HEK293T (cell line): ENCODE measurements at regions not wholly inside any gene's neighbourhood (a gene's known extent, or its start where the extent isn't known, plus 50 kb on each side); places are given as distances from the start of the nearest gene placed in this dataset.
"Not testable (repeated sequence)": the region's sequence is repeated elsewhere in the genome, so short reads cannot be mapped to it uniquely, and the experiment has no call there.

ENCODE experiments used
- CTCF ChIA-PET: fragments of 350-600 bp; formaldehyde crosslinking; extraction: SDS; loops from one replicate; lab custom pipeline; 2021; ENCODE audit warnings: antibody characterized with exemption, inconsistent platforms; lab: Yijun Ruan, JAX
- POLR2A ChIA-PET: fragments of 350-600 bp; formaldehyde crosslinking; extraction: SDS; loops from one replicate; lab custom pipeline; 2020; ENCODE audit warnings: antibody characterized with exemption, inconsistent platforms; lab: Yijun Ruan, JAX
- DNase-seq: peaks from one replicate; pipeline ENCODE4 v3.0.0; 2012; ENCODE audit warnings: mixed read lengths; ENCODE audit errors: extremely low spot score
- ARNT ChIP-seq: fragments of 450-650 bp; IDR thresholded peaks from 2 replicates; pipeline ENCODE4 v1.6.1; 2017; ENCODE audit warnings: mild to moderate bottlenecking
- BHLHE40 ChIP-seq: fragments of 450-650 bp; IDR thresholded peaks from 2 replicates; pipeline ENCODE4 v1.6.1; 2016; ENCODE audit warnings: mild to moderate bottlenecking, moderate library complexity, borderline replicate concordance
- CTBP1 ChIP-seq: fragments of 450-650 bp; IDR thresholded peaks from 2 replicates; pipeline ENCODE4 v1.6.1; 2016; ENCODE audit warnings: borderline replicate concordance
- ELF4 ChIP-seq: fragments of 450-650 bp; IDR thresholded peaks from 2 replicates; pipeline ENCODE4 v1.6.1; 2017; ENCODE audit warnings: antibody characterized with exemption
- FOXA1 ChIP-seq: fragments of 450-650 bp; IDR thresholded peaks from 2 replicates; pipeline ENCODE4 v1.6.1; 2016; ENCODE audit warnings: mild to moderate bottlenecking
- FOXK2 ChIP-seq: fragments of 450-650 bp; IDR thresholded peaks from 2 replicates; pipeline ENCODE4 v1.6.1; 2016; ENCODE audit warnings: mild to moderate bottlenecking
- FOXM1 ChIP-seq: fragments of 450-650 bp; IDR thresholded peaks from 2 replicates; pipeline ENCODE4 v1.6.1; 2017; ENCODE audit warnings: mild to moderate bottlenecking, borderline replicate concordance
- HDGF ChIP-seq: fragments of 450-650 bp; IDR thresholded peaks from 2 replicates; pipeline ENCODE4 v1.6.1; 2017; ENCODE audit warnings: antibody characterized with exemption, borderline replicate concordance
- L3MBTL2 ChIP-seq: fragments of 450-650 bp; conservative IDR thresholded peaks from 2 replicates; pipeline ENCODE4 v1.6.1; 2016; ENCODE audit warnings: mild to moderate bottlenecking
- LEF1 ChIP-seq: fragments of 450-650 bp; IDR thresholded peaks from 2 replicates; pipeline ENCODE4 v1.6.1; 2017; ENCODE audit warnings: mild to moderate bottlenecking, borderline replicate concordance
- NFRKB ChIP-seq: fragments of 450-650 bp; IDR thresholded peaks from 2 replicates; pipeline ENCODE4 v1.6.1; 2016; ENCODE audit warnings: mild to moderate bottlenecking, moderate library complexity
- PKNOX1 ChIP-seq: fragments of 450-650 bp; IDR thresholded peaks from 2 replicates; pipeline ENCODE4 v1.6.1; 2016
- SP1 ChIP-seq: fragments of 450-650 bp; IDR thresholded peaks from 2 replicates; pipeline ENCODE4 v1.6.1; 2017
- SUZ12 ChIP-seq: fragments of 450-650 bp; IDR thresholded peaks from 2 replicates; pipeline ENCODE4 v1.6.1; 2016; ENCODE audit warnings: mild to moderate bottlenecking
- TARDBP ChIP-seq: fragments of 450-650 bp; IDR thresholded peaks from 2 replicates; pipeline ENCODE4 v1.6.1; 2016
- ZNF384 ChIP-seq: fragments of 450-650 bp; IDR thresholded peaks from 2 replicates; pipeline ENCODE4 v1.6.1; 2016

- POLR2A ChIA-PET, result no interaction called here
- TF ChIP-seq PKNOX1, result no peak
- no peak for TF ChIP-seq ARNT
- TF ChIP-seq SP1, result no peak
- no peak for TF ChIP-seq FOXK2
- no peak for TF ChIP-seq HDGF
- no peak for TF ChIP-seq FOXA1
- no peak for TF ChIP-seq BHLHE40
- no peak for TF ChIP-seq TARDBP
- no peak for TF ChIP-seq ZNF384
- no peak for DNase-seq
- CTCF ChIA-PET, result no interaction called here
These were observed 269.6 kb downstream of the TEX29 start for GRCh38 chr13:111589992-111590391.

GRCh38 chr13:111590796-111591195, 270.4 kb downstream of the TEX29 start:
- no peak for DNase-seq
- CTCF ChIA-PET, result no interaction called here
- POLR2A ChIA-PET, result no interaction called here
- TF ChIP-seq L3MBTL2 (no peak), BHLHE40 (no peak), LEF1 (no peak), ZNF384 (no peak), HDGF (no peak), TARDBP (no peak), ARNT (no peak), ELF4 (no peak), FOXM1 (no peak), FOXK2 (no peak), PKNOX1 (no peak), FOXA1 (no peak), CTBP1 (no peak), SP1 (no peak), NFRKB (no peak), SUZ12 (no peak)

GRCh38 chr13:111593490-111593889, 273.0 kb downstream of the TEX29 start:
- POLR2A ChIA-PET, CTCF ChIA-PET, DNase-seq: not testable (repeated sequence)

GRCh38 chr13:111594606-111595005, 274.2 kb downstream of the TEX29 start:
- ChIA-PET CTCF (no interaction called here), POLR2A (no interaction called here)
- DNase-seq, result no peak
- TF ChIP-seq ELF4 (no peak), L3MBTL2 (no peak), LEF1 (no peak), ZNF384 (no peak), FOXK2 (no peak), SUZ12 (no peak), PKNOX1 (no peak), NFRKB (no peak), BHLHE40 (no peak), ARNT (no peak)

- CTCF ChIA-PET, result no interaction called here
These were observed 274.8 kb downstream of the TEX29 start for GRCh38 chr13:111595276-111595675.

GRCh38 chr13:111595791-111596190, 275.3 kb downstream of the TEX29 start:
- POLR2A ChIA-PET, result no interaction called here
- no peak for DNase-seq
- TF ChIP-seq BHLHE40 (no peak), ARNT (no peak), NFRKB (no peak)
- CTCF ChIA-PET, result no interaction called here

More at GRCh38 chr13:111595276-111595675, 274.8 kb downstream of the TEX29 start:
- POLR2A ChIA-PET, result no interaction called here
- TF ChIP-seq ARNT (no peak), NFRKB (no peak), FOXK2 (no peak), FOXM1 (no peak), CTBP1 (no peak), BHLHE40 (no peak), L3MBTL2 (no peak), FOXA1 (no peak)
- no peak for DNase-seq

- DNase-seq, result no peak
- ChIA-PET POLR2A (no interaction called here), CTCF (no interaction called here)
- TF ChIP-seq TARDBP, result no peak
- TF ChIP-seq FOXK2, result no peak
- no peak for TF ChIP-seq BHLHE40
- TF ChIP-seq PKNOX1, result no peak
- TF ChIP-seq NFRKB, result no peak
- no peak for TF ChIP-seq ELF4
- TF ChIP-seq ARNT, result no peak
- TF ChIP-seq L3MBTL2, result no peak
- no peak for TF ChIP-seq ZNF384
- no peak for TF ChIP-seq FOXM1
- TF ChIP-seq SUZ12, result no peak
- no peak for TF ChIP-seq FOXA1
These were observed 276.8 kb downstream of the TEX29 start for GRCh38 chr13:111597191-111597611.
